MCF 10A (cell line): ENCODE measurements at regions not wholly inside any gene's neighbourhood (a gene's known extent, or its start where the extent isn't known, plus 50 kb on each side); places are given as distances from the start of the nearest gene placed in this dataset.
A peak's percentile ranks its signal among the peaks of the same experiment; 100 is the strongest.

Source experiments
- BruUV-seq: library from RNA; stranded (reverse); fragments of 400-500 nt; replicated peaks from 2 replicates; lab custom pipeline; 2021; lab: Mats Ljungman, UMichigan
- CTCF ChIA-PET: fragments of 300-600 bp; sonication (Branson Sonifier 250); formaldehyde crosslinking; extraction: SDS; loops from one replicate; lab custom pipeline; 2021; ENCODE audit warnings: antibody characterized with exemption, inconsistent platforms; lab: Yijun Ruan, JAX
- POLR2A ChIA-PET: fragments of 300-600, 350-650 bp; sonication (Branson Sonifier 250); formaldehyde crosslinking; extraction: SDS; loops from one replicate; lab custom pipeline; 2020; ENCODE audit warnings: antibody characterized with exemption, inconsistent platforms; lab: Yijun Ruan, JAX
- DNase-seq: peaks from one replicate; pipeline ENCODE4 v3.0.0-alpha.2; 2018; ENCODE audit not compliant: unreplicated experiment
- H3K27ac Mint-ChIP-seq: one replicate; pipeline ENCODE4 v1.8.0; 2022; ENCODE audit warnings: mild to moderate bottlenecking, low read depth, mixed read lengths; ENCODE audit not compliant: unreplicated experiment
- H3K27me3 Mint-ChIP-seq: one replicate; pipeline ENCODE4 v1.8.0; 2022; ENCODE audit warnings: mixed read lengths; ENCODE audit not compliant: insufficient read depth, unreplicated experiment
- H3K36me3 Mint-ChIP-seq: one replicate; pipeline ENCODE4 v1.8.0; 2022; ENCODE audit warnings: mild to moderate bottlenecking, moderate library complexity, mixed read lengths; ENCODE audit not compliant: insufficient read depth, unreplicated experiment
- H3K4me1 Mint-ChIP-seq: one replicate; pipeline ENCODE4 v1.8.0; 2022; ENCODE audit warnings: mixed read lengths; ENCODE audit not compliant: insufficient read depth, unreplicated experiment
- H3K4me3 Mint-ChIP-seq: one replicate; pipeline ENCODE4 v1.8.0; 2022; ENCODE audit warnings: mild to moderate bottlenecking, moderate library complexity, mixed read lengths; ENCODE audit not compliant: unreplicated experiment
- H3K9me3 Mint-ChIP-seq: one replicate; pipeline ENCODE4 v1.8.0; 2022; ENCODE audit warnings: mixed read lengths; ENCODE audit not compliant: unreplicated experiment
- CTCF ChIP-seq: fragments of 200-600 bp; IDR thresholded peaks from one replicate; pipeline ENCODE4 v1.8.0; 2022; ENCODE audit warnings: antibody characterized with exemption, mild to moderate bottlenecking; ENCODE audit not compliant: unreplicated experiment
- intact Hi-C: fragments of 100-400 bp; cut with micrococcal nuclease; formaldehyde crosslinking; loops from 2 replicates; pipeline ENCODE4 v1.14.1; 2022

GRCh38 chr7:112995059-112995824 lies 91.4 kb downstream of the GPR85 start:
- ChIA-PET CTCF (interaction anchor here (0.8 kb wide), 1 partner anchor 427 kb away, joined by 3 read pairs; no protein-coding TSS in a partner anchor), POLR2A (no interaction called here)
- H3K4me1 Mint-ChIP-seq = peaks cover 21% of the 10 kb centered on the region
- peak; percentile 46 for DNase-seq
- peak overlapping the region; percentile 11 for H3K27ac Mint-ChIP-seq
- H3K9me3 Mint-ChIP-seq = no peaks in the 10 kb centered on the region
- no peaks in the 10 kb centered on the region for H3K27me3 Mint-ChIP-seq
- peak overlapping the region; percentile 26 for H3K4me3 Mint-ChIP-seq
- H3K36me3 Mint-ChIP-seq = no peaks in the 10 kb centered on the region
- BruUV-seq = TSS peak; percentile 80
- no peak for TF ChIP-seq CTCF
- intact Hi-C loops = no loop called here

- no peaks in the 10 kb centered on the region for H3K27me3 Mint-ChIP-seq
- CTCF ChIA-PET = interaction anchor here (0.8 kb wide), 1 partner anchor 427 kb away, joined by 3 read pairs; no protein-coding TSS in a partner anchor
- H3K4me1 Mint-ChIP-seq = peaks cover 22% of the 10 kb centered on the region
- H3K9me3 Mint-ChIP-seq = no peaks in the 10 kb centered on the region
- H3K36me3 Mint-ChIP-seq = no peaks in the 10 kb centered on the region
- H3K4me3 Mint-ChIP-seq = no peak overlapping the region
- no peak overlapping the region for H3K27ac Mint-ChIP-seq
- no peak for TF ChIP-seq CTCF
- DNase-seq = no peak
- POLR2A ChIA-PET = no interaction called here
- intact Hi-C loops = no loop called here
- BruUV-seq = no TSS peak
Observed at GRCh38 chr7:112994656-112995055, 92.0 kb downstream of the GPR85 start.

- H3K9me3 Mint-ChIP-seq = no peaks in the 10 kb centered on the region
- no peak overlapping the region for H3K4me3 Mint-ChIP-seq
- no peaks in the 10 kb centered on the region for H3K27me3 Mint-ChIP-seq
- H3K4me1 Mint-ChIP-seq = peaks cover 47% of the 10 kb centered on the region
- no peak for TF ChIP-seq CTCF
- ChIA-PET CTCF (interaction anchor here (1.3 kb wide), 1 partner anchor 169 kb away, joined by 3 read pairs; no protein-coding TSS in a partner anchor), POLR2A (interaction anchor here (0.6 kb wide), 1 partner anchor 52 kb away, joined by 3 read pairs; no protein-coding TSS in a partner anchor)
- peak overlapping the region; percentile 77 for H3K27ac Mint-ChIP-seq
- DNase-seq = peak; percentile 39
- intact Hi-C loops = no loop called here
- no peaks in the 10 kb centered on the region for H3K36me3 Mint-ChIP-seq
- no TSS peak for BruUV-seq
Observed at GRCh38 chr7:112990624-112991023, 96.0 kb downstream of the GPR85 start.

GRCh38 chr7:112989531-112989930 lies 97.1 kb downstream of the GPR85 start:
- H3K36me3 Mint-ChIP-seq = no peaks in the 10 kb centered on the region
- H3K4me1 Mint-ChIP-seq = peaks cover 39% of the 10 kb centered on the region
- CTCF ChIA-PET = interaction anchor here (0.7 kb wide), 1 partner anchor 432 kb away, joined by 3 read pairs; no protein-coding TSS in a partner anchor
- H3K27me3 Mint-ChIP-seq = no peaks in the 10 kb centered on the region
- no peak for TF ChIP-seq CTCF
- POLR2A ChIA-PET = interaction anchor here (0.6 kb wide), 1 partner anchor 85 kb away, joined by 3 read pairs; no protein-coding TSS in a partner anchor
- intact Hi-C loops = loop anchor here (5.0 kb wide), 1 partner anchor 52 kb away; a partner anchor contains a TSS
- no peak overlapping the region for H3K4me3 Mint-ChIP-seq
- BruUV-seq = no TSS peak
- H3K27ac Mint-ChIP-seq = peak overlapping the region; percentile 77
- H3K9me3 Mint-ChIP-seq = no peaks in the 10 kb centered on the region
- no peak for DNase-seq
